ENCODE measurements at regions not wholly inside any gene's neighbourhood (a gene's known extent, or its start where the extent isn't known, plus 50 kb on each side); places are given as distances from the start of the nearest gene placed in this dataset.

GRCh38 chr11:109819410-109819809 is 273.8 kb upstream of the ZC3H12C start:
- H3K27me3 ChIP-seq, result no peaks in the 10 kb centered on the region
- no peak for DNase-seq (ENCODE audit: low spot score)
- no peaks in the 10 kb centered on the region for H3K9me3 ChIP-seq (ENCODE audit: low read depth)
- H3K9me3 Mint-ChIP-seq, result no peaks in the 10 kb centered on the region
- no peak overlapping the region for H3K27ac ChIP-seq
- no peak overlapping the region for H2AFZ ChIP-seq (replicated peaks)
- no peak overlapping the region for H3K4me2 ChIP-seq
- H3K27me3 Mint-ChIP-seq (ENCODE audit: insufficient read depth, low read depth), result no peaks in the 10 kb centered on the region
- H3K4me3 Mint-ChIP-seq, result no peak overlapping the region
- peaks cover 4% of the 10 kb centered on the region for H3K4me1 Mint-ChIP-seq
- no peaks in the 10 kb centered on the region for H3K79me2 ChIP-seq (ENCODE audit: low read depth)
- H3F3A ChIP-seq (ENCODE audit: low read depth), result no peaks in the 10 kb centered on the region
- no peaks in the 10 kb centered on the region for H3K4me1 ChIP-seq
- no peaks in the 10 kb centered on the region for H3K36me3 ChIP-seq
- H3K27ac Mint-ChIP-seq, result no peak overlapping the region
- H3K4me3 ChIP-seq, result no peak overlapping the region
- no peaks in the 10 kb centered on the region for H3K36me3 Mint-ChIP-seq
- no peak overlapping the region for H3K9ac ChIP-seq
- no peak for TF ChIP-seq EZH2 (IDR thresholded peaks at IDR 0.05)
- no peak for TF ChIP-seq EZH2phosphoT487 (IDR thresholded peaks at IDR 0.05)
- TF ChIP-seq CTCF (IDR thresholded peaks at IDR 0.05), result no peak
- H4K20me1 ChIP-seq (ENCODE audit: low read depth), result no peaks in the 10 kb centered on the region

- Histone ChIP-seq H4K20me1 (ENCODE audit: low read depth) (no peaks in the 10 kb centered on the region), H3K4me3 (no peak overlapping the region), H3K27me3 (no peaks in the 10 kb centered on the region), H3K9ac (no peak overlapping the region), H3K79me2 (ENCODE audit: low read depth) (no peaks in the 10 kb centered on the region), H3F3A (ENCODE audit: low read depth) (no peaks in the 10 kb centered on the region), H3K4me2 (no peak overlapping the region), H3K36me3 (no peaks in the 10 kb centered on the region), H3K4me1 (no peaks in the 10 kb centered on the region), H2AFZ (replicated peaks) (no peak overlapping the region), H3K9me3 (ENCODE audit: low read depth) (no peaks in the 10 kb centered on the region), H3K27ac (no peak overlapping the region)
- no peak for DNase-seq (ENCODE audit: low spot score)
- no peak for TF ChIP-seq CTCF (IDR thresholded peaks at IDR 0.05)
- no peak for TF ChIP-seq EZH2phosphoT487 (IDR thresholded peaks at IDR 0.05)
- no peak for TF ChIP-seq EZH2 (IDR thresholded peaks at IDR 0.05)
- Mint-ChIP-seq H3K36me3 (no peaks in the 10 kb centered on the region), H3K4me1 (no peaks in the 10 kb centered on the region), H3K9me3 (no peaks in the 10 kb centered on the region), H3K27ac (no peak overlapping the region), H3K4me3 (no peak overlapping the region), H3K27me3 (ENCODE audit: insufficient read depth, low read depth) (no peaks in the 10 kb centered on the region)
These were observed 271.7 kb upstream of the ZC3H12C start for GRCh38 chr11:109821511-109821910.

- Mint-ChIP-seq H3K4me3 (no peak overlapping the region), H3K9me3 (no peaks in the 10 kb centered on the region), H3K36me3 (no peaks in the 10 kb centered on the region), H3K27ac (no peak overlapping the region), H3K4me1 (no peaks in the 10 kb centered on the region), H3K27me3 (ENCODE audit: insufficient read depth, low read depth) (no peaks in the 10 kb centered on the region)
- Histone ChIP-seq H3K27me3 (no peaks in the 10 kb centered on the region), H3K79me2 (ENCODE audit: low read depth) (no peaks in the 10 kb centered on the region), H4K20me1 (ENCODE audit: low read depth) (no peaks in the 10 kb centered on the region), H2AFZ (replicated peaks) (no peak overlapping the region), H3K36me3 (no peaks in the 10 kb centered on the region), H3K9me3 (ENCODE audit: low read depth) (no peaks in the 10 kb centered on the region), H3K4me1 (no peaks in the 10 kb centered on the region), H3K4me2 (no peak overlapping the region), H3F3A (ENCODE audit: low read depth) (no peaks in the 10 kb centered on the region), H3K4me3 (no peak overlapping the region), H3K9ac (no peak overlapping the region), H3K27ac (no peak overlapping the region)
- TF ChIP-seq CTCF (IDR thresholded peaks at IDR 0.05) (no peak), EZH2phosphoT487 (IDR thresholded peaks at IDR 0.05) (no peak), EZH2 (IDR thresholded peaks at IDR 0.05) (no peak)
- DNase-seq (ENCODE audit: low spot score), result no peak
These were observed 270.6 kb upstream of the ZC3H12C start for GRCh38 chr11:109822436-109823102.
